Adrenal gland (tissue), 5 donors: ENCODE measurements at regions not wholly inside any gene's neighbourhood (a gene's known extent, or its start where the extent isn't known, plus 50 kb on each side); places are given as distances from the start of the nearest gene placed in this dataset.

Experiments used
- CTCF ChIP-seq, 6 experiments: fragments of 450-650 bp in 4 of 6; fragments of 200-600 bp in 2 of 6; sonication (generic) in 1 of 6; IDR thresholded peaks; 1 replicate in 5 of 6; 2 replicates in 1 of 6; pipeline versions ENCODE4 v1.5.1 to v1.8.0; 2016 to 2021; ENCODE audit warnings: antibody characterized with exemption in 6 of 6, mild to moderate bottlenecking in 2 of 6, moderate library complexity in 1 of 6
- POLR2A ChIP-seq, 2 donors: fragments of 450-650 bp; IDR thresholded peaks; one replicate each; pipeline ENCODE4 v1.6.1; 2017; ENCODE audit warnings: antibody characterized with exemption in 2 of 2, mild to moderate bottlenecking in 2 of 2, moderate library complexity in 1 of 2
- donor health status: DM: no; HTN: no; CAD: no.

- TF ChIP-seq CTCF (IDR thresholded peaks at IDR 0.05) (no peak), POLR2A (IDR thresholded peaks at IDR 0.05) (no peak)
These were observed 130.7 kb upstream of the IGSF21 start for GRCh38 chr1:17976854-17977253.
